Fibroblast of the conjunctiva (primary cell): ENCODE measurements at regions not wholly inside any gene's neighbourhood (a gene's known extent, or its start where the extent isn't known, plus 50 kb on each side); places are given as distances from the start of the nearest gene placed in this dataset.

Experiments
- DNase-seq: peaks from one replicate; pipeline ENCODE4 v3.0.0-alpha.2; 2010; ENCODE audit warnings: low read depth

DNA sequence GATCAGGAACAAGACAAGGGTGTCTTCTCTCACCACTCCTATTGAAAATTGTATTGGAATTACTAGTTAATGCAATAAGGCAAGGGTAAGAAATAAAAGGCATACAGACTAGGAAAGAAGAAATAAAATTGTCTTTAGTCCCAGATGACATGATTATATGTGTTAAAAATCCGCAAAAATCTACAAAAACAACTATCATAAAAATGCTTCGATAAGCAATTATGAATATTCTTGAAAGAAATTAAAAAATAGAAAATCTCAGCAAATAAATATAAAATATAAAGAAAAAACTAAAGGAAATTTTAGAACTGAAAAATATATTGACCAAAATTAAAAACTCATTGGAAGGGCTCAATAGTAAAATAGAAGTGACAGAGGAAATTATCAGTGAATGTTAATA is 243.3 kb downstream of the ZNF674 start:
- no peak for DNase-seq

DNA sequence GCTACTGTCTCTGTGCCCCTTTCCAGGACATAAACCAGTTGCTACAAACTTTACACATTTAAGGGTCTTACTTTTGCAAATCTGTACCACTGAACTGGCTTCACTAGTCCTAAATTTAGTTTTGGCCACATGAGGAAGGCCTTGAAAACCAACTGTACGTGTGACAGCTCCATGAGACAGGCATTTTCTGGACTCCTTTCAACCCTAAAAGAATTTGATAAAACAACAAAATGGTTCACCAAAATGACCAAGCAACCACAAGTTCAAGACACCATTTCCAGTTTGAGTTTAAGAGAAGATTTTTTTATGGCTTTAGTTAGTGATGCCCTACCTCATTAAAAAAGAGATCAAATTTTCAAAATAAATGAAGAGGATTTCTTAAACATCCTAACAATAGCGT is 246.4 kb downstream of the ZNF674 start:
- DNase-seq, result no peak

DNA sequence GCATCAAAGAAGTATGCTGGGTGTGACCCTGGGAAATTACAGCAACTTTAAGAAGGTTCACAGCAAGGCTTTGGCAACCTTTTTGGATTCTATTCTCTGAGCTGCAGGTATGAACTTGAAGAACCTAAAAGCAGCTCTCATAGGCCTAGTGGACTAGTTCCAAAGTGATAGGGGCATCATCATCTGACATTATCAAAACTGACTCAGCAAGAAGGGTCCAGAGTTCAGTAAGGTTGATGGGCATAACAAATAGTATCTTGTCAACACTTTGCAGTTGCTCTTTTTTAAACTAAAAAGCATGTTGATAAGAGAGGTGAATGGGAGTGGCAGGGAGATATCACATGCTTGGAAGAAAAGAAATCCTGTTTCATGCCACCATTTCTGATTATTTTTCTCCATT is 249.3 kb downstream of the ZNF674 start:
- DNase-seq, result no peak

DNA sequence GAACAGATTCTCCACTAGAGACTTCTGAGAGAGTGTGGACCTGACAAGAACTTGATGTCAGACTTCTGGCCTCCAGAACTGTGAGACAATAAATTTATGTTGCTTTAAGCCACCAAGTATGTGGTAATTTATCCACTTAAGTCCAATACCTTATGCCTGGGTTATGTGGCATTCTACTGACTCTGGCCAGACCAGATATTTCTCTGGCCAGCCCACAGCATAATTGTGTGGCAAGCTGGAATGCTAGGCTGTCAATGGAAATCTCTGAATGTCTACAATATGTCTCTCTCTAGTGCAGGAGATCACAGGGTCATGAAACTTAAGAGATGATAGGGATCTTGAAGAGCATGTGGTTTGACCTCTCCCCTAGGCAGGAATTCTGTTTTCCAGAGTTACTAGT is 251.0 kb downstream of the ZNF674 start:
- no peak for DNase-seq

DNA sequence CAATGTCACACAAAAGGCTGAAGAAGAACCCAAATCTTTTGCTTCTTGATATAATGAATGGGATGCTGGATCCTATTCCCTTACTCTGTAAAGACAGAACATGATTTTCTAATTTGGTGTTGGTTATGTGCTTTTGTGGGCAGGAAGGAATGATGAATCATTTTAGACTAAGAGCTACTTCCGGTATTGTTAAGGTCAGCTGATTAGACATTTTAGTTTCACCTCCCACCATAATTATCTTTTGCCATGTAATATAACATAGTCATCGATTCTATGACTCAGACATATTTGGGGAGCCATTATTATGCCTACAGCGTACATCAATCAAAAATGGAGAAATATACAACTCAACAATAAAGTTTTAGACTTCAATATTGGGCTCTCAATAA is 265.3 kb downstream of the ZNF674 start:
- no peak for DNase-seq

DNA sequence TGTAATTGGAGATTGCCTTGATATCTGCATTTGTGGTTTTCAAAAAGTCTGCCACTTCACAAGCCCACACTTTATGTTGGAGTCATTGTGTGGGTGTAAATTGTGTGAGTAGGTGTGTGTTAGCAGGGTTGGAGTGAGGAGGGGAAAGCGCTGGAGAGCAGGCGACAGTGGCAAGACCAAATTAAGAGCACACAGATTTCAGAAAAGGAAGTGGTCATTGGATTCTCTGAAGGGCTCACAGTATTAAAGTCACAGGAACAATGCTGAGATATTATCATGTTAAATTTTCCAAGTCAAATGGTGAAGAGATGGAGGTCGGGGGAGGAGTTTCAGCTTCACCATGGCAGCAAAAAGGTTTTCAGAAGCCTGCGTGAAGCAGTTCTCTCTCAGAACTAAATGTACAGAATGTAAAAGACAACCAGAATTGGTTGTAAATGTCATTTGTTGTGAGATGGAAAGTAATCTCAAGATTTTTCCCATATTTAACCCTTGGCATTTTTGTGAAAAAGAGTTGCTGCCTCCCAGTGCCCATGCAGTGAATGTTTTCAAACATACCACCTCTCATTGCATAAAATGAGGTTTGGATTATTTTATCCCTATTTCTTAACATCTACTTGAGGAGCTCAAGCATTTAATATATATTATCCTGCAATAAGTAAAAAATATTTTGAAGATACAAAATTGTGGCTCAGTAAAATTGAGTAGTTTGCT is 265.9 kb downstream of the ZNF674 start:
- no peak for DNase-seq

DNA sequence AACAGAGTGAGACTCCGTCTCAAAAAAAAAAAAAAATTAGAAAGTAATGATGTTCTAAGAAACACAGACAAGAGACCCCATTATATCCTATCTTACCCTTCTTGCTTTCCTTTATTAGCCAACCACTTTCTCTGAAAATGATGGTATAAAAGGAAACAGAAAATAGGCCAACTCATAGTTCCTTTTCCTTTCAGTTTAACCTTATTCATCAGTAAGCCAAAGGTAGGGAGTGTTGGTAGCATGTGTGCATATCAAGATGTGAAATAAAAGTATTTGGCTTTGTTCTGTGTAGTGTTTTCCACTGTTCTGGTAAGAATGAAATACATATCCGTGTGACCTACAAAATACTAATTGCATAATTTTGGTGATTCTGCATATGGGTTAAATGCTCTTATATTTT is 266.6 kb downstream of the ZNF674 start:
- no peak for DNase-seq

DNA sequence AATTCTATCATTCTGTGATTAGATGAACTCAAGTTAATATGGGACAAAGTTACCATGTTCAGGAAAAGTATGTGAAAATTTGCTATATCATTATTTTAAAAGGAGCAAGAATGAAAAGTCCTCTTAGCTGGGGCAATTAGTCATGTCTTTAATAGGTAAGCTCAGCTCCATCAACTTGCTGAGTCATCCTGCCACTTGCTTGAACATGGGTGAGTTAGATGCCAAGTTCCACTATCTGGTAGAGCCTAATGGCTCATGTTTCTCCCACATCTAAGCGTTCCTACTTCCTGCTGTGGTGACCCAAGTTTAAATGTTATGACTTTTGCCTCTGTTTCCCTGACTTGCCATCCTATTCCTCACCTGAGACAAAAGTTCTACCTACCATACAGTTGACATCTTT is 276.8 kb downstream of the ZNF674 start:
- DNase-seq, result no peak

DNA sequence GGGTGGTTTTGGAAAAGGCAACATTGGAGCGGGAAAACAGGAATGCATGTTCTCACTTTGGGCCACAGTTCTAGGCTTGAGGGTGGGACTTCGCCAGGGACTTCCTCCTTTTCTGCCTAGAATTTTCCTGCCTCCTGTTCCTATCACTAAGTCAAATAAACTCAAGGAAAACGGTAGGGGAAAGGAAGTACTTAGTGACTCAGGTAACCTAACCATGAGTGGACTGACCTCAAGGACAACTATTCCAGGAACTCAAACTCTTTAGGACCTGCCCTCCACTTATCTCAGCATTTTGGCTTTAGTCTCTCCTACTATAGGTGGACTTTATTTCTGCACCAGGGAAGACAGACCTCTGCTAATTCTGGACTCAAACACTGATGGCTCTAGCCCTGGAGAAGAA is 281.7 kb downstream of the ZNF674 start:
- no peak for DNase-seq

DNA sequence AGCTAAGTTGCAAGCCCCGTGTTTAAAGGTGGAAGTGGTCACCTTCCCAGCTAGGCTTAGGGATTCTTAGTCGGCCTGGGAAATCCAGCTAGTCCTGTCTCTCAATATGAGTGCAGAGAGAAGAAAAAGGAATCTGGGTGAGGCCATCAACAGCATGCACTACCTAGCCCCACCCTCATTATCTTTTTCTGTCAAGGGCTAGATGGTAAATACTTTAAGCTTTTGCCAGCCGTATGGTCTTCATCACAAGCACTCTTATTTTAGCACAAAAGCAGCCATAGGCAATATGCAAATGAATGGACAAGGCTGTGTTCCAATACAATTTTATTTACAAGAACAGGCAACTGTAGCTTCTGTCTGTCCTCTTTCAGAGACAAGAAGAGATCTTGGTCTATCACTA is 282.9 kb downstream of the ZNF674 start:
- DNase-seq, result no peak

DNA sequence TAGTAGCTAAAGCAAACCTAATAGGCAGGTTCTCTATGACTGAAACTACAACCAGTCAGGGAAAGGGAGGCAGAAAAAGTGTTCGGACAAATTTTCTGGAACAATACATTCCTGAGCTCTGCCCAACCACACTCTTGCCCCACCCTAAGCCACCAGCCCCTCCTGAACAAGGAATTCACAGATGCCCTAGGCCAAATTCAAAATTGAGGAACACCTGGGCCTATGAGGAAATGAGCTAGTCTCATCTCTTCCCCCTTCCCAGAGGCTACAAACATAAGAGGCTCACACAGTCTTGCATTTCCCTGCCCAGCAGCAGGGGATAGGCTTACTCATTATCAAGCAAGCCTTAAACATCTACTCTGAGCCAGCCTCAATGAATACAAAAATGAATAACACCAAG is 284.7 kb downstream of the ZNF674 start:
- DNase-seq, result no peak

DNA sequence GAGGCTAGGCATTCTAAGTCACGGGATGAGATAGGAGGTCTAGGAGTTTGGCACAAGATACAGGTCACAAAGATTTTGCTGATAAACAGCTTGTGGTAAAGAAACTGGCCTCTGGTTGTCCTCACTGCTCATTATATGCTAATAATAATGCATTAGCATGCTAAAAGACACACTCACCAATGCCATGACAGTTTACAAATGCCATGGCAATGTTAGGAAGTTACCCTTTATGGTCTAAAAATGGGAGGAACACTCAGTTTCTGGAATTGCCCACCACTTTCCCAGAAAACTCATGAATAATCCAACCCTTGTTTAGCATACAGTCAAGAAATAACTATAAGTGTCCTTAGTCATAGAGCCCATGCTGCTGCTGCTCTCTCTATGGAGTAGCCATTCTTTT is 286.9 kb downstream of the ZNF674 start:
- DNase-seq, result no peak

DNA sequence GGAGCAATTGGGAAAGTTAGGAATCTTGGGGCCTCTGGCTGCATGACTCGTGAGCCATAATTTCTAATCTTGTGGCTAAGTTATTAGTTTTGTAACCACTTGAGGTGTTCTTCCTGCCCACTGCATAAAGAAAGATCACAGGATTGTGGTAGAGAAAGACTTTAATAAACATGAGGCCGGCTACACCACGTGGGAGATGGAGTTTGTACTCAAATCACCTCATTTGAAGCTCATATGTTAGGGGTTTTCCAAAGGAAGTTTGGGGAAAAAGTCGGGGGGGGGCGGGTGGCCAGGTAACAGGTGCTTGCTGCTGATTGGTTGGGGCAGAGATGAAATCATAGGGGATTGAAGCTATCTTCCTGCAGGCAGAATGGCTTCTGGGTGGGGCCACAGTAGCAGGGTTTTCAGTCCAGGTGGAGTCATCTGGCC is 287.8 kb downstream of the ZNF674 start:
- DNase-seq, result no peak

DNA sequence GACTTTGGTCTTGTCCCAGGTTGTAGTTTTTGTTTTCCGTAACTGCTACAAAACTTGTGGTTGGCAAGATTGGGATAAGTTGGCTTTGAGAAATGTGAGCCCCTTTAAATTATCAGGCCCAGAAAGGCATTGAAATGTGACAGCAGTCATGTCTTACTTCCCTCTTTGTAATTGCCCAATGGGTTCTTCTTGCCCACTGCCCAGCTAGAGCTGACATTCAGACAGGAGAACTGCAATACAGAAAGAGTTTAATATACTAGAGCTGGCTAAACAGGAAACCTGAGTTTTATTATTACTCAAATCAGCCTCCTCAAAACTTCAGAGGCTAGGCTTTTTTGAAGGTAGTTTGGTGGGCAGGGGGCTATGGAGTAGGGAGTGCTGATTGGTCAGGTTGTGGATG is 288.3 kb downstream of the ZNF674 start:
- no peak for DNase-seq

DNA sequence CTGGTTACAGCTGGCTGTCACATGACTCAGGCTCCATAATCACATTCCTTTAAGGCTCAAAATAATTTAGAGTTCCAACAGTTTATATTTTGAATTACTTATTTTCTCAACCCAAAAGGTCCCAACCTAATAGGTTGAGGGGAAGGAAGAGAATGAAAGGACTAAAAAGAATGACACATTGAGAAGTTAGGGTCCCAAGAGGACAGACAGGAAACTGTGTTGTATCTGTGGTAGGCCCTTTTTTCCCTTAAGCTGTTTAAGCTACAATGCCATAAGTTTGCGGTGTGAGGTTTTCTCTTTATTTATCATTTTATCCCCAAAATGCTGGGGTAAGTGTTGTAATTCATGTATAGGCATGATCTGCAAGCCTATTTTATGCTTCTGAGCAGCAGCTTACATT is 290.2 kb downstream of the ZNF674 start:
- no peak for DNase-seq

DNA sequence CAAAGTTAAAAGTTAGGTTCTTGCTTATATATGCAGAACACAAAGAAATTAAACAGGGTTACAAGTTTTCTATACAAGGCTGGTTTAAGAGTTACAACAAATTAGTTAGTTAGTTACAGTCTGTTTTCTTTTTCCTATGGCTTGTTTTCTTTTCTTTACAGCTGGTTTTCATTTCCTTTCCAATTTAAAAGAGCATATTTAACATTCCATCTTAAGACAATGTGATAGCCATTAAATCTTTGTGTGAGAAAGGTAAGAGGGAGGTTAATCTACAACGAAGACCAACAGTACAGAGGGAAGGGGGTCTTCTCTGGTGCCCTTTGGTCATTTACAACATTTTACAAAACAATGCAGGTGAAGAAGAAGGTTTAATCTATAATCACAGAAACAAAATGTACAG is 290.6 kb downstream of the ZNF674 start:
- DNase-seq, result no peak

DNA sequence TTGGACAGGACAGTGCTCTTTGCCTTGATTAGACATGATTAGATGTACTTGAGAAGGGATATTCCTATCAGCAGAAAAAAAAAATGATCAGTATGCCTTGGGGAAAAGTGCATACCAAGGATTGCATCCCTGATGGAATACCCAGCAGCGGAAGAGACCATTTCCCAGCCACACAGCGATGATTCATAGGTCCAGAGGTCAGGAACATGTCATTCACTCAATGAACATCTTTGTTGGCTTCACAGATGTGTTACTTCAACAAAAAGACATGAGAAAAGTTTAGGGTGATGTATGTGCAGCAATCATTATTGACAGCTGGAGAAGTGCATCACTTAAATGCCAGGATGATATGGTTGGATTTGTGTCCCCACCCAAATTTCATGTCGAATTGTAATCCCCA is 293.5 kb downstream of the ZNF674 start:
- no peak for DNase-seq

DNA sequence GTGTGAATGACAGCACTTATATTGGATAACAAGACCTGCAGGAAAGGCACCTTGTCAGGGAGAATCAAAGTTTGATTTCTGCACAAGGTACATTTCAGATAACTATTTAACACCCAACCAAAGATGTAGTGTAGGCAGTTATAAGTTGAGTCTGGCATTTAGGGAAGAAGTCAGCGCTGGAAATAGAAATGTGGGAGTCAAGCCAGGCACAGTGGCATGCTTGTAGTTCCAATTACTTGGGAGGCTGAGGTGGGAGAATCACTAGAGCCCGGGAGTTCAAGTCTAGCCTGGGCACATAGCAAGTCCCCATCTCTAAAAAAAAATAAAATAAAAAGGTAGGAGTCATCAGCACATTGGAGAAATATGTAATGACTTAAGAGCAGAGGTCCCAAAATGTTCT is 295.1 kb downstream of the ZNF674 start:
- no peak for DNase-seq

DNA sequence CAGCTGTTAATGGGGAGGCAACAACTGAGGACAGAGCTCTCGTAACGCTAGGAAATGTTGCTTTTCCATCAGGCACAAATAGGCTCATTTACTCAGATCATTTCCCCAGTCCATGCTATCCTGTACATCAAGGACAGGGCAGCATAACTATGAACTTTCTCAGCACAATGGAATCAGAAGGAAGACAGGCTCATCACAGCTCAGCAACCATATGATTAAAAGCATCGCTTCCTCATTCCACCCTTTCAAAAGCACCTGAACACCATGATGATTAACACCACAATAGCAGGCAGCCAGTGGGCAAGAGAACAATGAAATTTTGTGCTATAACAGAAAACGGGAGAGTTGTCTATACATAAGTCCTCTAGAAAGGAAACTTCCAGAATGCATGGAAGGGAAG is 297.8 kb downstream of the ZNF674 start:
- DNase-seq, result no peak

DNA sequence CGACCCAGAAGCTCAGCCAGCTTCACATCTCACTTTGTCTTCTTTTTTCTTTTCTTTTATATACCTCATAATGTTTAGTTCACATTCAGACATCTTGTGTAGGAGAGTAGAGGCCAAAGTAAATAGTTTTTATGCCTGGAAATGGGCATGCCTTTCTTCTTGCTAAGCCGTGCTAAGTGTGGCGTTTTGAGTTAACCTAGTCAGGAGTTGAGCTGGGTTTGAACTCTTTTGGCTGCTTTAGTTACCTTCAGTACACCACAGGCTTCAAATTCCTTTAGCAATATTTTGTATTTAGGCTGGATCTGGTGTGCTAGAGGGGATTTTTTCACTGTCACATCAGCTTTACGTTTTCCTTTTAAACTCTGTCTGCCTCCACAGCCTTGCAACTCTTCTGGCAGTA is 300.8 kb downstream of the ZNF674 start:
- DNase-seq, result no peak

DNA sequence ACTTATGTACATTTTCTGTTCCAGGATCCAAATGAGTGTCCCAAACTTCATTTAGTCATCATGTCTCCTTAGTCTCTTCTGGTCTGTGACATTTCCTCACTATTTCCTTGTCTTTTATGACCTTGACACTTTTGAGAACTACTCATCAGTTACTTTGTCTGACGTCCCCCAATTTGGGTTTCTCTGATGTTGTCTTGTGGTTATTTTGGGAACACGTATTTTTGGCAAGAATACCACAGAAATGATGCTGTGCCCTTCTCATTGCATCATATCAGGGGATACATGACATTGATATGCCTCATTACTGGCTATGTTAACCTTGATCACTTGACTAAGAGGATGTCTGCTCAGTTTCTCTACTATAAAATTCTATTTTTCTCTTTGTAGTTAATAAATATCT is 308.8 kb downstream of the ZNF674 start:
- no peak for DNase-seq

DNA sequence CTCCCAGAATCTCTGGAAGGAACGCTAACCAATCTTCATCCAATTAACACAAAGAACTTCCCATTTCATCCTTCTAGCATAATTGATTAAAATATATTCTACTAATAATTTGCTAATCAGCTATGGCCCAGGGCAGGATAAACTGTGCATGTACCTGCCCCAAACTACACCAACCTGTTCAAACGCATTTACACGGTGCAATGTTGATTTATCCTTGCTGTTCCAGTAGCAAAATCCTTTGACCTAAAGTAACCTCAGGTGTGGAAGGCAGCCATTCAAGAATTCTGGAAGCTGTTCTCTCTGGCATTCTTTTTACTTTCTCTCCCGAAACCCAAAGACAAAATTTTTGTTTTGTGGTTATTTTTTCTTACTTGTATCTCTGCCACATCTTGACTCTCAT is 309.4 kb downstream of the ZNF674 start:
- no peak for DNase-seq

DNA sequence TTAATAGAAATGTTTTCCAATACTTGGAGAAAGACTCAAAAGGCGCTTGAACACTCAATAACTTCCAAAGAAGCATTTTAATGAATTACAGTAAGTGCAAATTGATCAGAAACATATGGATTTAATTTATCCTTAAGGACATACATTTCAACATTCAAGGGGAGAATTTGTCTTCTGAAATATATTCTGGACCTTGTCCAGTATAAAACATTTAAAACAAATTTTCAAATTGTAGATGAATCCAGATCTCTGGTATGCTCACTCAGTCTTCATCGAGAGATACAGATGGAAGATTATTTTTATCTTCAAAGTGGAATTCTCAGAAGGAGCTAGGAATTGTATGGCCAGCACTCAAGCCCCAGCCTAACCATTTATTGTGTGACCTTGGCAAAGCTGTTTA is 310.4 kb downstream of the ZNF674 start:
- DNase-seq, result no peak

DNA sequence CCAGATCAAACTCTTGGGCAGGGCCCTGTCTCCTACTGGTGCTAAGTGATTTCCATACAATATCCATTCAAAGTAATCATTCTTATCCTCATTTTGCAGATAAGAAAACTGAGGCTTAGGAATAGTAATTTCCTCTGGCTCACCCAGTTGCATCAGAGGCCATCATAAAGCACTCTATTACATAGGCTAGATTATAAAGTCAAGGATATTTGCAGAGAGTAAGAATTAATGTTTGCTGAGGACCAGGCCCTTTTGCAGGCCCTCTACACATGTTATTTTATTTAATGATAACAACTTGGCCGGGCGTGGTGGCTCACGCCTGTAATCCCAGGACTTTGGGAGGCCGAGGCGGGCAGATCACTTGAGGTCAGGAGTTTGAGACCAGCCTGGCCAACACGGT is 316.8 kb downstream of the ZNF674 start:
- no peak for DNase-seq

DNA sequence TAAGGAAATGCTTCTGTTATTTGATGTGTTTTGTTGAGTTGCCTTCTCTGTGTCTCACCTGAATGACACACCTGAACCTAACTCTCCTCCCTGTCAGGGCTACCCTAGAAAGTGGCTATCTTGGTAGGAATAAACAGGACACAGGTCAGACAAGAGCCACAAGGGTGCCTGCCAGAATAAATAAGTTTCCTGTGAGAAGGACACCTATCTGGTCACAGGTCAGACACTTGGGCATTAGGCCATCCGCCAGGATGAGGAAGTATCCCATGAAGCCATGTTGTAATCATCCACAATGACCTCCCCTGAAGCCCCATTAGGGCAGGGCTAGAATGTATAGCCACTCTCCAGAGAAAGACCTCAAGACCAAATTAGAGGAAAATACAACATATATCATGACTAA is 318.8 kb downstream of the ZNF674 start:
- no peak for DNase-seq
